AG09309 (cell line): ENCODE measurements at regions not wholly inside any gene's neighbourhood (a gene's known extent, or its start where the extent isn't known, plus 50 kb on each side); places are given as distances from the start of the nearest gene placed in this dataset.
"Not testable (repeated sequence)": the region's sequence is repeated elsewhere in the genome, so short reads cannot be mapped to it uniquely, and the experiment has no call there.

ENCODE experiments used
- DNase-seq: peaks from one replicate; pipeline ENCODE4 v3.0.0-alpha.2; 2010; ENCODE audit warnings: low read depth
- H3K4me3 ChIP-seq: 2 replicates; pipeline ENCODE4 v1.5.1; 2011; ENCODE audit warnings: mild to moderate bottlenecking, low read depth, low read length, moderate library complexity; ENCODE audit not compliant: control insufficient read depth
- TF ChIP-seq, protein P1 (sequence below): IDR thresholded peaks from 2 replicates; pipeline ENCODE4 v1.5.1; 2011; ENCODE audit warnings: mild to moderate bottlenecking, low read depth, low read length, inconsistent platforms; ENCODE audit not compliant: insufficient read depth, control insufficient read depth; ENCODE audit errors: missing control alignments

DNA sequence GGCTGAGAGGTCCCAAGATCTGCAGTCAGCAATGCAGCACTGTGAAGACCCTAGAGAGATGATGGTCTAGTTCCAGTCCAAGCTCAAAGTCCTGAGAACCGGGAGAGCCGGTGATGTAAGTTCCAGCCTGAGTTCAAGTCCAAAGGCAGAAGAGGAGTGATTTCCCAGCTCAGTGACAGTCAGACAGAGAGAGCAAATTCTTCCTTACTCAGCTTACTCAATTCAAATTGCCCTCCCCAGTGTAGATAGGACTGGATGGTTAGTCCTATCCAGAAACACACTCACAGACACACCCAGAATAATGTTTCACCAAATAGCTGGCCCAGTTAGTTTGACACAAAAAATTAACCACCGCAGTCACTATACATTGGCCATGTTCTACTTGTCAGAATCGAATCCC, 185.5 kb upstream of the MYO3A start:
- TF ChIP-seq, protein P1, sequence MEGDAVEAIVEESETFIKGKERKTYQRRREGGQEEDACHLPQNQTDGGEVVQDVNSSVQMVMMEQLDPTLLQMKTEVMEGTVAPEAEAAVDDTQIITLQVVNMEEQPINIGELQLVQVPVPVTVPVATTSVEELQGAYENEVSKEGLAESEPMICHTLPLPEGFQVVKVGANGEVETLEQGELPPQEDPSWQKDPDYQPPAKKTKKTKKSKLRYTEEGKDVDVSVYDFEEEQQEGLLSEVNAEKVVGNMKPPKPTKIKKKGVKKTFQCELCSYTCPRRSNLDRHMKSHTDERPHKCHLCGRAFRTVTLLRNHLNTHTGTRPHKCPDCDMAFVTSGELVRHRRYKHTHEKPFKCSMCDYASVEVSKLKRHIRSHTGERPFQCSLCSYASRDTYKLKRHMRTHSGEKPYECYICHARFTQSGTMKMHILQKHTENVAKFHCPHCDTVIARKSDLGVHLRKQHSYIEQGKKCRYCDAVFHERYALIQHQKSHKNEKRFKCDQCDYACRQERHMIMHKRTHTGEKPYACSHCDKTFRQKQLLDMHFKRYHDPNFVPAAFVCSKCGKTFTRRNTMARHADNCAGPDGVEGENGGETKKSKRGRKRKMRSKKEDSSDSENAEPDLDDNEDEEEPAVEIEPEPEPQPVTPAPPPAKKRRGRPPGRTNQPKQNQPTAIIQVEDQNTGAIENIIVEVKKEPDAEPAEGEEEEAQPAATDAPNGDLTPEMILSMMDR = no peak
- DNase-seq = no peak
- no peak overlapping the region for H3K4me3 ChIP-seq

DNA sequence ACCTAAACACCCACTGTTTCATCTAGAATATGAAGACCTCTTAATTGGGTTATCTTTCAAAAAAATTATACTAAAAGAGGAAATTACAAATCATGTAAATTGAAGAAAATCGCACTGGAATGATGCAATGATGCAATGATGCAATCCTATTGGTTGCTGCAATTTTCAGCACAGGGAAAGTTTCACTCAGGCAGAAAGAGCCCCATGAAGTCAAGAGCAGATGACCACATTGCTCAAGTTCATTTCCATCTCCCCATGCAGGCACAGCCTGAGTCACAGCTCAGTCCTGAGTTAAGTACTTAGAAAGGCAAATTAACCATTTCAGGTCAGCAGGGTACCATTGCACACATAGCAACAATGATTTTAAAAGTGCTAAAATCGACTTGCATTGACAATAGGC, 180.3 kb upstream of the MYO3A start:
- no peak for DNase-seq
- no peak overlapping the region for H3K4me3 ChIP-seq
- TF ChIP-seq, protein P1 = no peak

DNA sequence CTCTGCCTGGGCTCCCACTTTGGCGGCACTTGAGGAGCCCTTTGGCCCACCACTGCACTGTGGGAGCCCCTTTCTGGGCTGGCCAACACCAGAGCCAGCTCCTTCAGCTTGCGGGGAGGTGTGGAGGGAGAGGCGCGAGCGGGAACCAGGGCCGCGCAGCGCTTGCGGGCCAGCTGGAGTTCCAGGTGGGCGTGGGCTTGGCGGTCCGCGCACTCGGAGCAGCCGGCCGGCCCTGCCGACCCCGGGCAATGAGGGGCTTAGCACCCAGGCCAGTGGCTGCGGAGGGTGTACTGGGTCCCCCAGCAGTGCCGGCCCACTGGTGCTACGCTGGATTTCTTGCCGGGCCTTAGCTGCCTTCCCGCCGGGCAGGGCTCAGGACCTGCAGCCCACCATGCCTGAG, 178.2 kb upstream of the MYO3A start:
- not testable (repeated sequence) for H3K4me3 ChIP-seq, DNase-seq

DNA sequence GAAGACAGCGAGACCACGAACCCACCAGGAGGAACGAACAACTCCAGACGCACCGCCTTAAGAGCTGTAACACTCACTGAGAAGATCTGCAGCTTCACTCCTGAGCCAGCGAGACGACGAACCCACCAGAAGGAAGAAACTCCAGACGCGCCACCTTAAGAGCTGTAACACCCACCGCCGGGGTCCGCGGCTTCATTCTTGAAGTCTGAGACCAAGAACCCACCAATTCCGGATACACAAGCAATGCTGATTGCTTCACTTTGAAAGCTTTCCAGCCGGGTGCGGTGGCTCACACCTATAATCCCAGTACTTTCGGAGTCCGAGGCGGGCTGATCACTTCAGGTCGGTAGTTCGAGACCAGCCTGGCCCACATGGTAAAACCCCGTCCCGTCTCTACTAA, 177.2 kb upstream of the MYO3A start:
- TF ChIP-seq, protein P1 = no peak
- DNase-seq = no peak
- no peak overlapping the region for H3K4me3 ChIP-seq

DNA sequence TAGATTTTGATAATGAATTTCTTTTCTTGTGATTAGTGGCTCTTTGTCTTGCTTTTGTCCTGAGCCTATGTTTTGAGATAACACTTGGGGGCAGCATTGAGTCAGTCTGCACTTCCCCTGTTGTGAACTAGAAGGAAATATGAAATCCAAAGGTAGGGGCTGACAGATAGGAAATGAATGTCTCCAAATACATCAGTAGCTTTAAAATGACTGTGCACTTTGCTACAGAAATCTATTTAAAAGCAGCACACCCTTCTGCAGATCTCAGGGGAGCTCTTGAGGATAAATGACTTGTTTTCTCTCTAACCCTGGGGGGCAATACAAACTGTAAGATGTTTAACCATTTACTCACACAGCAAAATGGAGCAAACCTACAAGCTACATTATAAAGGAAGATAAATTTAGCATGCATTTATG, 176.0 kb upstream of the MYO3A start:
- DNase-seq = no peak
- H3K4me3 ChIP-seq = no peak overlapping the region
- TF ChIP-seq, protein P1 = no peak

DNA sequence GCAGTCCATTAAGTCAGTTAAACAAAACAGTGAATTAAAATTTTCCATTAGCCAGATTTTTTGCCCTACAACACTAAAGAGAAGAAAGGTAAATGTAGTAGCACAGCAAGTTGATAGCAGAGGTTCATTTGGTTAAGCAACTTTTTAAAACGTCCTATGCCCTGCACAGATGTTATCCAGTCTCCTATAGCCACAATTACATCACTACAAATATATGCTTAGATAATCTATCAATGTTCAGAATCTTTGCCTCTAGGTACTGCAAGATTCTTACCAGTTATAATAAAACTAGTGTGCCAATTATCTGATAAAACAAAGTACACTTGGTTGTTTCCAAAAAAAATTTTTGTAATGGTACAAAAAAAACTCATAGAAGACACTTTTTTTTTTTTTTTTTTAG, 175.5 kb upstream of the MYO3A start:
- no peak overlapping the region for H3K4me3 ChIP-seq
- no peak for DNase-seq
- TF ChIP-seq, protein P1 = no peak

DNA sequence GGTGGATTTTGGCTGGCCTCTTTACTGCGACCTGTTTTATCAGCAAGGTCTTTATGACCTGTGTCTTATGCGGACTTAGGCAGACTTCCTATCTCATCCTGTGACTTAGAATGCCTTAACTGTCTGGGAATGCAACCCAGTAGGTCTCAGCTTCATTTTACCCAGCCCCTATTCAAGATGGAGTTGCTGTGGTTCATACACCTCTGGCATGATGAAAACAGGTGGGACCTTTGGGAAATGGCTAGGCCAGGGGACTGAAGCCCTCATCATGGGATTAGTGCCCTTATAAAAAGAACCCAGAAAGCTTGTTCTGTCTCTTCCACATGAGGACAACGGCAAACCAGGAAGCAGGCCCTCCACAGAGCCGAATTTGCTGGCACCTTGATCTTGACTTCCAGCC, 172.1 kb upstream of the MYO3A start:
- H3K4me3 ChIP-seq = no peak overlapping the region
- TF ChIP-seq, protein P1 = no peak
- no peak for DNase-seq
